Myocyte (in vitro differentiated cells): ENCODE measurements at regions not wholly inside any gene's neighbourhood (a gene's known extent, or its start where the extent isn't known, plus 50 kb on each side); places are given as distances from the start of the nearest gene placed in this dataset.

Source experiments
- DNase-seq: peaks from one replicate; pipeline ENCODE4 v3.0.0-alpha.2; 2012; ENCODE audit warnings: low read depth

GRCh38 chr3:81925385-81925784, 163.9 kb upstream of the GBE1 start:
- DNase-seq, result no peak

GRCh38 chr3:81923038-81923437, 161.6 kb upstream of the GBE1 start:
- no peak for DNase-seq

- DNase-seq, result no peak
Measured at GRCh38 chr3:81922404-81922803, 161.0 kb upstream of the GBE1 start.

- peak; percentile 2 for DNase-seq
Measured at GRCh38 chr3:81920816-81921215, 159.4 kb upstream of the GBE1 start.

GRCh38 chr3:81916890-81917289, 155.4 kb upstream of the GBE1 start:
- DNase-seq, result no peak

- DNase-seq, result no peak
Measured at GRCh38 chr3:81913886-81914663, 152.6 kb upstream of the GBE1 start.

- no peak for DNase-seq
Measured at GRCh38 chr3:81911221-81911620, 149.8 kb upstream of the GBE1 start.

GRCh38 chr3:81910244-81910852, 148.9 kb upstream of the GBE1 start:
- peak; percentile 59 for DNase-seq

- peak; percentile 3 for DNase-seq
Measured at GRCh38 chr3:81909796-81910195, 148.4 kb upstream of the GBE1 start.

- DNase-seq, result no peak
Measured at GRCh38 chr3:81908561-81908960, 147.1 kb upstream of the GBE1 start.

GRCh38 chr3:81898336-81898735, 136.9 kb upstream of the GBE1 start:
- no peak for DNase-seq

GRCh38 chr3:81894598-81894997, 133.2 kb upstream of the GBE1 start:
- DNase-seq, result no peak

GRCh38 chr3:81891055-81891895, 129.8 kb upstream of the GBE1 start:
- DNase-seq, result no peak

GRCh38 chr3:81888914-81889557, 127.6 kb upstream of the GBE1 start:
- DNase-seq, result peak; percentile 35

GRCh38 chr3:81887448-81887847, 126.0 kb upstream of the GBE1 start:
- DNase-seq, result no peak

- no peak for DNase-seq
Measured at GRCh38 chr3:81886081-81886480, 124.6 kb upstream of the GBE1 start.

GRCh38 chr3:81884791-81885190, 123.3 kb upstream of the GBE1 start:
- DNase-seq, result no peak

GRCh38 chr3:81876826-81877225, 115.4 kb upstream of the GBE1 start:
- DNase-seq, result no peak

- DNase-seq, result no peak
Measured at GRCh38 chr3:81874738-81875137, 113.3 kb upstream of the GBE1 start.

GRCh38 chr3:81872566-81872965, 111.1 kb upstream of the GBE1 start:
- no peak for DNase-seq

GRCh38 chr3:81871358-81872155, 110.1 kb upstream of the GBE1 start:
- DNase-seq, result no peak
